DMS53 treated with DMSO at 0.1 percent for 48 hours (cell line): ENCODE measurements at regions not wholly inside any gene's neighbourhood (a gene's known extent, or its start where the extent isn't known, plus 50 kb on each side); places are given as distances from the start of the nearest gene placed in this dataset.

Experiments used
- DNase-seq: peaks from one replicate; lab custom pipeline; 2025; ENCODE audit not compliant: unreplicated experiment; lab: John Stamatoyannopoulos, UW

DNA sequence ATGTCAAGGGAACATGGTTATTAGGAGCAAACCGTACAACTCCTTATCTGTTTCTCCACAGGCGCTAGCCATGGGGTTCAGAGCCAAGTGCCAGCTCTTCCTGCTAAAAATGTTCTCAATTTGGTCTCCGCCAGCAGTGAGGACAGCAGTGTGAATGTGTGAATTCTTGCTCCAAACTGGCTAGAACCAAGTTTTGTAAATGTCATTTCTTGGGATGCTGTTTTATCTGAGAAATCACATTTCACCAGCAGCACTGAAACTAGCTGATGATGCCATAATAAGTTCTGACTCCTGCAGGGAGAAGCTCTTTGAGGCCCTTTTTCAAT lies 140.6 kb upstream of the LGALSL start:
- no peak for DNase-seq

DNA sequence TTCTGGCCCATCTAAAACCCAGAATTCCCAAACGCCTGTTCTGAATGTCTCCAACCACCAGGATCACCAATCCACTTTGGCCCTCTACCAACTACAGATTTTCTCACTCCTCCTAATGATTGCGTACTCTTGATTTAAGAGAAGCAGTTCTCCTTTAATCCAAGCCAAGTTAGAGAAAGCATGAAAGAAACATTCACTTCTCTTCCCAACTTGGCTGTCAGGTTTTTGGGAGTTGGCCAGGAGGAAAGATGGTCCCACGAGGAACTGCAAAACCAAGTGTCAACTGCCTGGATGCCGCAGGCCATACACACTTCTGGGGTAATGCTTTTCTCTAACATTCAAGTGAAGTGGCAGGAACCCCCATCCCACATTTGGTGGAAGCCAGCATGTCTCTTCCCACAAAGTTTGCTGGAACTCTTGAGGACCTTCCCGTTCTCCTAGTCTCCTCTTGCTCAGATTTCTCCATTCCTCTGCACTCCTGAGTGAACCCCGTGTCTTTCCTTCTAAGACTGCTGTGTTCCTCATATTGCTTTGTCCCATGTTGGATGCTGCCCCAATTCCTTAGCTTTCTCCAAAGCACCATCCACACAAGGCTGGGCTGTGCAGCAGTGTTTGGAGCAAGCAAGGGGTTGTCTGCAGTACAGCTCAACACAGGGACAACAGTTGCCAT lies 138.5 kb upstream of the LGALSL start:
- DNase-seq: no peak

DNA sequence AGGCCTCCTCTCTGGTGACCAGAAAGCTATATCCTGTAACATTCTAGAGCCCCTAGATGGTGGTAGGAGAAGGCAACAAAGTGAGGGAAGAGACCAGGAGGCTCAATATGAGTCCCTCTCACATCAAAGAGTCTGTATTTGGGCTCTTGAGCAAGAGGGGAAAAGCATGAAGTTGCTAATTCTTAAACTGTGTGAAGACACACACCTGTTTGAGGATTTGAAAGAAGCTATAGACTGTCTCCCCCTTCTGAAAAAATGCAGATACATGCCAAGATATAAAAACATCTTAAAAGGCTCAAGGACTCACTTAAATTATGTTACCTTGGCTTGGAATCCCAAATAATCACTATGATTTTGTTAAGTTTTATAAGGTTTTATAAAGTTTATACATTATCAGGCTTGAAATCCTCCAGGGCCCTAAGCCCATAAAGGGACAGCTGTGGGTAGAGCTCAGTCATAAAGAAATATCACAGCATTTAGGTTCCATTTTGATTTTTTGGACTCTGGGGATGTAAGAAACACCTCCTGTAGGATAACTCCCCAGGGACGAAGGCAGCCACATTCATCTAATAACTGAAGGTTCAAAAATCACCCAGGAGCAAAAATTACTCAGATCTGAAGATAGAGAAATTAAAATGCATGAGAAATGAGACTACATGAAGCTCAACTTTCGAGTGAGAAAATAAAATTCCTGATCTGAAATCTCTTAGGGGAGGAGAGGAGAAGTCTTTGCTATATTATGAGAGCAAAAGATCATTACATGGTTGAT lies 136.1 kb upstream of the LGALSL start:
- no peak for DNase-seq

DNA sequence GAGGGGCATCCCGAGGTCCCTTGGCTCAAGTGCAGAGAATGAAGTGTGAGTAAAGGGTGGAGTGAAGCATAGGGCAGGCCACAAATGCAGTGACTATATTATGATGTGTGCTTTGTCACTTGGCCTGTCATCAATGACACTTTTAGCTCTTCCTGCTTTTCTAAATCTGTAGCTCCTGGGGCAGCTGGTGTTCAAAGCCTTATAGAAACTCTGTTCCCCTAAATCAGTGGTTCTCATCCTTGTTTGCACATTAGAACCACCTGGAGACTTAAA lies 135.6 kb upstream of the LGALSL start:
- no peak for DNase-seq

DNA sequence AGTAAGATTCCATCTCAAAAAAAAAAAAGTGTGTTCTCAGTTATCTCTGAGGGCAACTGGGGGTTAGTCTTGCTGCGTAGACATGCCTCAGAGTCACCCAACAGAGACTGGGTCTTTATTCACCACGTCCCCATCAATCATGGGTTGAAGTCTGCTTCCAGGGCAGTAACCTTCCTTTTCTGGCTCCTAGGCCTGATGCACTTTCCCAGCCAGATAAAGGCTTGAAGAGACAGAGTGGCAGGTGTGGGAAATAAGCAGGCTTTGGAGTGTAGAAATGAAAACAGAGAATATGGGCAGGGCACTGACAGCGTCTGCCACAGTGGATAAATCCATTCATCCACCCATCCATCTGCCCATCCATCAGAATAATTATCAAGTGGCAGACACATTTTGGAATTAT lies 134.1 kb upstream of the LGALSL start:
- DNase-seq: no peak

DNA sequence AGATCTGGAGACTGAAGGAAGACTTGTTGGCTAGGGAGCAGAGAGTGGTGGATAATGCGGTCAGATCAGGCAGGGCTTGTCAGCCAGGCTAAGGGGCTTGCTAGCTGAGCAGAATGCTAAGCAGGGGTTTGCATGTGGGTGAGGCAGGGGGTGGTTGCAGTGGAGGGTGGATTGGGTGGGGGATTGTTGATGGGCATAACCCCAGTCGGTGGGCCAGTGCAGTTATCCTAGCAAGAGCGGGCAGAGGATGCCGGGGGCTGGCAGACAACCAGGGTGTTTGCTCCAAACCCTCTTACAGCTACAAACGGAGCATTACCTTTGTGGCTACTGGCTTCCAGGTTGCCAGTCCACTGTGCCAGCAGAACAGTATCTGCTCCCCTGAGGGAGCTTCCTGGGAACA lies 131.5 kb upstream of the LGALSL start:
- DNase-seq: no peak

DNA sequence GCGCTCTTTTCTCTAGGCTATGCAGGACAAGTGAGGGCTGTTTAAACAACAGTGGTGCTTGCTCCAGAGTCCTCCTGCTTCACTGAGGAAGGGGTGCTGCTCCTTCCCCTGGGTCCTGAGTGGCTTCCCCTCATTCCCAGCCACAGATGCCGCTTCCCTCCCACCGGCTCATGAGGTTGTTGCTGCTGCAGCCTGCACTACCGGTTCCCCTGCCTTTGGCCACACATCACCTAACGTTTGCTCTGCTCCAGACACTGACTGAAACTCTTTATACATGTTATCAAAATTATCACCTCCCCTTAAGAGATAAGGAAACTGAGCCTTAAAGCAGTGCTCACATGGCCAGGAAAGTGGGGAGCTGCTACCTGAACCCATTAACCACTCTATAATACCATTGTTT lies 130.8 kb upstream of the LGALSL start:
- no peak for DNase-seq

DNA sequence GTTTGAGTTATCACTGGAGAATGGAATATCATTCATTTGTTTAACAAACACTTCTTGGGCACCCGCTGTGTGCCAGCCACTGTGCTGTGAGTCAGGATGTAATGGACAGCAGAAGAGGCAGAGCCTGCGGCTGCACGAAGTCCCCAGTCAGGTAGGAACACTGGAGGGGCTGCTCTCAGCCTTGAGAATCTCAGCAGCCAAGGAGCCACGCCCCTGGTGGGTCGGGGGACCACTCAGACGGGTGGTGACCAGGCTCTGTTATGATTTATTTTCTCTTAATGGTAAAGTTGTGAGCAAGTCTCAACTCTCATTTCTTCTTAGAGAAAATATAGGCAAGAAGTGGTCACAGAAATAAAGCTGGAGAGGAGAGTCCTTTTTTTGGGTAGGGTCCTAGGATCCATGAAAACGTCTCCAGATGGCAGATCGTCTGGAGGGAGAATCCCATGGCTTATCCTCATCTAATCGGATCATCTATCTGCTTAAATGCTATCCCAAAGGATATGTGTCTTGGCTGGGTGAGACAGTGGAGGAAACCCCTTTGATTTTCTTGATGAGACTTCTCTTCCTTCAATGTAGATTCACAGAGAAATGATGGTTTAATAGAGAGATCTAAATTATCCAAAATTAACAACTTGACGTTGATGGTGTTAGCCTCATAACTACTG lies 129.1 kb upstream of the LGALSL start:
- no peak for DNase-seq

DNA sequence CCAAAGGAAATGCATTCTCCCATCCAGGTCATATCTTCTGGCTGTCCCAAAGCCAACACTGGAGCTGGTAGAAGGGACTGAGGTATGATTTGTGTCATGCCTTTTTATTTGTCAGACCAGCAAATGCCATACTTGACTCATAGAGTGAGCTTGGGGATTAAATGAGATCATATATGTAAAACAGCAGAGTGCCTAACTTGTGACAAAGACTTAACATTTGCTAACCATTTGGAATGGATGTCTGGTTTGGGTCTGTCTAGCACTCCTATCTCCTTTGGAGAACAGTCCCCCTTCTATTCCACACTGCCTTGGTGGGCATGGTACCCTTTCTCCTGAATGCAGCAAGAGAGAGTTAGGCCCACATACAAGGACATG lies 128.5 kb upstream of the LGALSL start:
- DNase-seq: no peak

DNA sequence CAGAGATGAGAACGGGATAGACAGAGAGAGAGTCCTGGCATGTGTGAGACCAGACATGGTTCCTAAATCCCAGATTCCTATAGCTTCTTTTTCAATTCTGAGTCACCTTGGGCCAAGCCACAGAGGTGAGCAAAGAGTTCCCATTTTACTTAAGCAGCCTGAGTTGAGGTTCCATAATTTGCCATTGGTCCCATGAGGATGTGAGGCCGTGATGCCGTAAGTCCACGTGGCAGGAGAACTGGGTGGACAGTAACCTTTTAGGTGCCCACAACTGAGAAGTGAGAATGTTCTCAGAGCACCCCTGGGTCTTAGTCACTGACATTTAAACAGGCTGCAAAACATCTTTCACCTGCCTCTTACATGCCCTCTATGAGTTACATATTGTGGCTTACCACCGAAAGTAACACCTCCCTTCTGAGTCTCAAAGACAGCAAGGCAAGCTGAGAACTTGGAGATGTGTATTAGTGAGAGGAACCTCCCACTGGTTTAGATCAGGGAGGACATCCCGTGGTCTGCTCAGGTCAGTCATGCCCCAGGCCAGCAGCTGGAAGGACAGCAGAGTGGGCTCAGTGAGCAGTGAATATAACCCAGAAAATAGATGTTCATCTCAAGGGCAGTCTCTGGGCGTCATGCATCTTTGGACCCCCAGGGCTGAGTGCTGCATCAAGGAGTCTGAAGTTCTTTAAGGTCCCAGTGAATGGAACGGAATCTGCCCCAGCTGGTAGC lies 127.9 kb upstream of the LGALSL start:
- DNase-seq: no peak

DNA sequence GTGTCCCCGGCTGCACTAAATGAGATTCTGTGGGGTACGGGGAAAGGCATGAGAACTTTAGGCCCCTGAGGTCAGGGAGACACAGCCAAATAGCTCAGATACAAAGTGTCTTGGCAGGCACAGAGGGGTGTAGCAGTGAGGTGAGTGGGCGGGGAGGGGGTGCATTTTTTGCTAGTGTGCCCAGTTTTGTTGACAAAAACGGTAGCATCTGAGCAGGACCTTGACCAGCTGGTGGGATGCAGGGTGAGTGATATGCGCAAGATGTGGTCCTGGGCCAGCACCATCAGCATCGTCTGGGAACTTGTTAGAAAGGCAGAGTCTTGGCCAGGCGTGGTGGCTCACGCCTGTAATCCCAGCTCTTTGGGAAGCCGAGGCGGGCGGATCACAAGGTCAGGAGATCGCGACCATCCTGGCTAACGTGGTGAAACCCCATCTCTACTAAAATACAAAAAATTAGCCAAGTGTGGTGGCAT lies 127.3 kb upstream of the LGALSL start:
- DNase-seq: no peak

DNA sequence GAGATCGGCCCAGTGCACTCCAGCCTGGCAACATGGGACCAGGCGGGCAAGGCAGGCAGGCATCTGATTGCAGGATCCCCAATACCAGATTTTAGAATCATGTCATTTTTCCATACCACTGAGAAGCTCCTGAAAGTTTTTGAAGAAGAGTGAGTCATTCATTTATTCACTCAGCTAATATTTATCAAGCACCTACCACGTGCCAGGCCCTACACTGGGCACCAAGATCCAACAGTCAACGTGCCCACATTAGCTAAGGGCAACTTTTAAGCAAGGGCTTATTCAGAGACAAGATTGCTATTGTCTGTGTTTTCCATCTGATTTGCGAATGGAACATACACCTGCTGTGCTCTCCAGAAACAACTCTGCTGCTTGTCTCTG lies 126.8 kb upstream of the LGALSL start:
- no peak for DNase-seq

DNA sequence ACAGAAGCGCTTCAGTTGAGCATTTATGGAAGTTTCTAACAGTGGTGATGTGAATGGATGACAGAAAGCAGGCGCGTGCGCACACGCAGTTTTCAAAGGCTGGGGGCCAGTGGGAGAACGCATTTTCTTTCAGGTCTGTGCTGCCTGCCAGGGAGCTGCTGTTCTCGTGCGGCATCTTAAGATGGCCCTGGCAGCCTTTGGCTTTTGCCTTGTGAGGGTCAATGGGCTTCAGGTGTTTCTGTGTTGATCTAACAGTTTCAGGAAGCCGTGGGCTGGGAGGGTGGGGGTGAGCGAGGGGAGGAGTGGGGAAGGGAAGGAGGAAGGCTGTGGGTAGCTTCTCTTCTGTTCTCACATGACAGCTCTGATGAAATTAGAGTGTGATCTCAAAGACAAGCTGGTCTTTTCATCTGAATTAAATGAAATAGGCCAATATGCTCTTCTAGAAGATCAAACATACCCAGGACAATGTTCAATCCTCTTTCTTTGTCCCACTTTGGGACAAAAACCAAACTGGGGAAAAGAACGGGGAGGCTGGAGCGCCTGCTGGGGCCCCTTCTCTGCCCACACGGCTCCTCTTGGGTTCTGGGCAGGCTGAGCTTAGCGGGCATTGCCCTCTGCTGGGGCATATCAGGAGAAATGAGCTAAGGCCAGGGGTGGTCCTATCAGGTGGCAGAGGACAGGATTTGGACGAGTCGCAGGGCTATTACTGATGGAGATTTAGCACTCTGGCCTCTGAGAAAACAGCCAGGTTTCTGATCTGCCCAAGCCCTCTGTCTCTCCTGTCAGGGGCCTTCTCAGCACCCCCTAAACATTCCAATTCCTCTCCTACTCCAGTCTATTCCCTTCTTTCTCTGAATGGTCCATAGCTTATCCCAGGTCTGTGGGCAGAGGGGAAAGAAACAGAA lies 126.2 kb upstream of the LGALSL start:
- no peak for DNase-seq

DNA sequence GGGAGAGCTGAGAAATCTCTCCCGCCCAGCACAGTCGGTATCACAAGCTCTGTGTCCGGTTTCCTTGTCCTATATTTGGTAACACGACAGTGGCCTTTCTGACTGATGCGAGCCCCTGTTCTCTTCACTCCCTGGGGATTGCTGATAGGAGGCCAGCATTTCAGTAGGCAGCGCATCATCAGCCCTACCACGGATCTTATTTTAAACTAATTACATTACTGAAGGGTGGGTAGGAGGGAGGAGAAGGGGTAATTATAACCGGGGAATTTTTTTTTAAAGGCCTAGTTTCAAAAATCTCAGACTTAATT lies 125.6 kb upstream of the LGALSL start:
- DNase-seq: no peak

DNA sequence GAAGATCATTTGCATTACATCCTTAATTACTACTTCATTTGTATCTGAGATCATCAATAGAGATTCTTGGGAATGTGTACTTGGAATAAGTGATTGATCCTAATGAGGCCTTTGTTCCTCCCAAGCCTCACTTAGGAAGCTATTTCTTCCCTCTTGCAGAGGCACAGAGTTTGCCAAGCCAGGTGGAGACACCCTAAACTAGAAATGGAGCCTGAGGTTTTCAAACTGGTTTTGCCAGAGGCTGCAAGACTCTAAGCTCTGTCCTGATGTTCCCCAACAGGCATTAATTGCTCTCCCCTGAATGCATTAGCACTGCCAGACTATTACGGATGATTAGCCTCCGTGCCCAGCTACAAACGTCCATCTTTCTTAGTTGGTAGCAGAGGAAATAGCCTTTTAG lies 125.2 kb upstream of the LGALSL start:
- no peak for DNase-seq

DNA sequence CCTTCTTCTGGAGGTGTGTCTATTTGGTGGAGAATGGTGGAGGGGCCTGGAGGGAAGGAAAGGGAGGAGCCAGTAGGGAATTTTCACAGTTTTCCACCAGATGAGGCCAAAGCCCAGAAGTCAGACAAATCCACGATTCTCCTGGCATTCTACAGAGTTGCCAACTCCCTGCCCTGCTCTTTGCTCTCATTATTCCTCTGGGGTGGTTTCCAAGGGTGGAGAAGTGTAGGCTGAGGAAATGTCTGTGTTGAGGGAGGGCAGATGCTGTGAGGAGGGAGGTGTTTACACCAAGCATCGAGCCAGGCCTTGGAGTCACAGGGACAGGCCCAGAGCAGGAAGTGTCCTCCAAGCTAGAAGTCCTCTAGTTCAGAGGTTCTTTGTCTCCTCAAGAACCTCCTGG lies 124.1 kb upstream of the LGALSL start:
- DNase-seq: no peak

DNA sequence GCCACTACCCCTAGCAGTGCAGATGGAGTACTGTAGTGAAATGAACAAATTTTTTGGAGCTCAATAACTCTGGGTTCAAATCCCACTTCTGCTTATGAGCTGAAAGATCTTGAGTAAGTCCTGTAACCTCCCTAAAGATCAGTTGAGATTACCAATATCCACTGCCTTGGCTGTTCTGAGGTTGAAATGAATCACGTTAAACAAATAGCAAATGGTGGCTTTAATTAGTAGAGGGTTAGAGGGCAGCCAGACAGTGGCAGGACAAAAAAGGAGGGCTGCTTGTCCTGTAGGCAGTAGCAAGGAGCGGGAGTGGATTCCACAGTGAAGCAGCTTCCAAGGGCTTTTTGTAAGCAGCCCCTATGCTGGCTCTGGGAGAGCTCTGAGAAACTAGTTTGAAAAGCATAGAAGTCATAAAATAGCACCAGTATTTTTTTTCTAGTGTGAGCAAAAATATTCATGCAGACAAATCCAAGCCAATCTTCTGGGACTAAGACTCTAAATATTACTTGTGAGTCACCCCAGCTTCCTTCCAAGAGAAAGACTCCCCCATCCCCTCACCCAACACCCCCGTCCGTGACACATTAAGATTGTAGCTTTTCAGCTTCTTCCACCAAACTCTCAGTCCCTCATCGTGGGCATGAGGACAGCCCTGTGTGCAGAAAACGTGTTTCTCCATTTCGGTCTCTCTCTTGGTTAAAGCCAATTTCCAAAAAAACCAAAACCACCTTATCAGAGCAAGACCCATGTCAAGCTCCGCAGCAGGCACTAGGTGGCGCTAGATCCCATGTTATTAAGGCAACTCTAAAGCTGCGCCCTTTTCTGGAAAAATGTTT lies 123.5 kb upstream of the LGALSL start:
- DNase-seq: peak; percentile 82

DNA sequence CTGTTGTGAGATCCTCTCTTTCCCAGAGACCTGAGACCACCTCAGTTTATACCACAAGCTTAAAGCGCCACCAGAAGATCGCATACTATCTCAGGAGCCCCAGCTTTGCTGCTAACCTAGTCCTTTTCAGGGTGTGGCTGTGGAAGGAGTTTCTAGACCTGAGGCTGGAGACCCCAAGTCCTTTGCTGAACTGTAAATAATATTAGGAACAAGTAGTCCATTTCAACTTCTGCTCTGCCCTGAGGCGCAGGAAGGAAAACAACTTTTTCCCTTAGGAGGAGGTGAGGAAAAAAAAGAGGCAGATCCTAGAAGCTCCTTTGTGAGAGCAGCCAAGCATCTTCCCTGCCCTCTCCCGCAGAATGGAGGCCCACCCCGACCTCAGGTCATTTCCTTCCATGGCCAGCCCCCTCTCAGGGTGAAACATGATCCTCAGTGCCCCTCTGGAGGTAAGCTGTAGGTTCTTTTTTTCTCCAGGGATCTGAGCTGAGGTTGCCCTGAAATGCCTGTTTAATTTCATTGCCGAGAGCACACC lies 122.8 kb upstream of the LGALSL start:
- no peak for DNase-seq

DNA sequence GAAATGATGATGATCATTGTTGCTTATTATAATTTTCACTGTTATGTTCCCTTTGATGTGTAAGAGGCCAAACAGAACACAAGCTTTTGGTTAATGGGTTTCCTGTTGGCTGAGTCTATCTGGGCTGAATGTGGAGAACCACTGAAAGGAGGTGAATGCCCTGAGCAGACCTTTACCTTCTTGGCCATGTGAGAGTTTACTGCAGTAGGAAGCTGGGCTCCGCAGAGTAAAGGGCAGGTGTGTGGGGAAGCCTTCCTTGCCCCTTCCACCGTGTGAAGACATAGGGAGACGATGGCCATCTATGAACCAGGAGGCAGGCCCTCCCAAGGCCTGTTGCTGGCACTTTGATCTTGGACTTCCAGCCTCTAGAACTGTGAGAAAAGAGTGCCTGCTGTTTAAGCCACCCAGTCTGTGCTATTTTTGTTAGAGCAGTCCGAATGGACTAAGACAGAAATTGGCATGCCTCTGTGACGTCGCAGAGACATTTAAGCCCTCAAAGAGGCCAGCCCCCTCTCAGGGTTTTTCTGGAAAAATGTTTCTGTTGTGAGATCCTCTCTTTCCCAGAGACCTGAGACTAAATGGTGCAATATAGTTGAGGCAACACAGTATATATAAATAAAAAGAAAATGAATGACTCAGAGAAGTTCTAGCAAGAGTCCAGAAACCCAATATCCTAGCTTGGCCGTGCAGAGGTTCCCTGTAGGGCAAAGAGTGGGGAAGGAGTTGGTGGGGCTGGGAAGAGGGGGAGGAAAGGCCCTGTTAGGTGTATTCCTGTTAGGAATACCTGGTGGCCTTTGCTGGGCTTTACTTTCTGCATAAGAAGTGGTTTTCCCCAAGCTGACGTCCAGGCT lies 121.9 kb upstream of the LGALSL start:
- DNase-seq: no peak
